ENCODE measurements at regions not wholly inside any gene's neighbourhood (a gene's known extent, or its start where the extent isn't known, plus 50 kb on each side); places are given as distances from the start of the nearest gene placed in this dataset.

- no peak overlapping the region for H3K27ac Mint-ChIP-seq (ENCODE audit: unreplicated experiment)
- peaks cover 4% of the 10 kb centered on the region for H3K4me1 Mint-ChIP-seq (ENCODE audit: low read depth)
- H3K9me3 Mint-ChIP-seq (ENCODE audit: low read depth) = no peaks in the 10 kb centered on the region
- H3K27me3 Mint-ChIP-seq (ENCODE audit: low read depth) = peaks cover 2% of the 10 kb centered on the region
- no peak for TF ChIP-seq CTCF (IDR thresholded peaks at IDR 0.05)
- no peak overlapping the region for H3K4me3 Mint-ChIP-seq (ENCODE audit: unreplicated experiment)
- DNase-seq (ENCODE audit: low spot score) = no peak
- H3K36me3 Mint-ChIP-seq (ENCODE audit: low read depth) = no peaks in the 10 kb centered on the region
Measured at GRCh38 chr13:106700007-106700406, 132.1 kb upstream of the ARGLU1 start.

GRCh38 chr13:106699311-106699710, 131.4 kb upstream of the ARGLU1 start:
- Mint-ChIP-seq H3K4me3 (ENCODE audit: unreplicated experiment) (no peak overlapping the region), H3K27ac (ENCODE audit: unreplicated experiment) (no peak overlapping the region), H3K27me3 (ENCODE audit: low read depth) (peaks cover 2% of the 10 kb centered on the region), H3K9me3 (ENCODE audit: low read depth) (no peaks in the 10 kb centered on the region), H3K36me3 (ENCODE audit: low read depth) (no peaks in the 10 kb centered on the region), H3K4me1 (ENCODE audit: low read depth) (peaks cover 4% of the 10 kb centered on the region)
- TF ChIP-seq CTCF (IDR thresholded peaks at IDR 0.05) = no peak
- no peak for DNase-seq (ENCODE audit: low spot score)

GRCh38 chr13:106696719-106697118, 128.8 kb upstream of the ARGLU1 start:
- Mint-ChIP-seq H3K27me3 (ENCODE audit: low read depth) (no peaks in the 10 kb centered on the region), H3K4me1 (ENCODE audit: low read depth) (peaks cover 4% of the 10 kb centered on the region), H3K4me3 (ENCODE audit: unreplicated experiment) (no peak overlapping the region), H3K9me3 (ENCODE audit: low read depth) (no peaks in the 10 kb centered on the region), H3K36me3 (ENCODE audit: low read depth) (no peaks in the 10 kb centered on the region), H3K27ac (ENCODE audit: unreplicated experiment) (no peak overlapping the region)
- DNase-seq (ENCODE audit: low spot score) = no peak
- no peak for TF ChIP-seq CTCF (IDR thresholded peaks at IDR 0.05)

- Mint-ChIP-seq H3K27me3 (ENCODE audit: low read depth) (no peaks in the 10 kb centered on the region), H3K4me3 (ENCODE audit: unreplicated experiment) (no peak overlapping the region), H3K27ac (ENCODE audit: unreplicated experiment) (no peak overlapping the region), H3K9me3 (ENCODE audit: low read depth) (no peaks in the 10 kb centered on the region), H3K4me1 (ENCODE audit: low read depth) (peaks cover 4% of the 10 kb centered on the region), H3K36me3 (ENCODE audit: low read depth) (no peaks in the 10 kb centered on the region)
- no peak for TF ChIP-seq CTCF (IDR thresholded peaks at IDR 0.05)
- no peak for DNase-seq (ENCODE audit: low spot score)
Measured at GRCh38 chr13:106696140-106696539, 128.2 kb upstream of the ARGLU1 start.

GRCh38 chr13:106695139-106695538, 127.2 kb upstream of the ARGLU1 start:
- TF ChIP-seq CTCF (IDR thresholded peaks at IDR 0.05) = no peak
- no peaks in the 10 kb centered on the region for H3K36me3 Mint-ChIP-seq (ENCODE audit: low read depth)
- no peak overlapping the region for H3K4me3 Mint-ChIP-seq (ENCODE audit: unreplicated experiment)
- H3K27me3 Mint-ChIP-seq (ENCODE audit: low read depth) = no peaks in the 10 kb centered on the region
- no peak for DNase-seq (ENCODE audit: low spot score)
- no peak overlapping the region for H3K27ac Mint-ChIP-seq (ENCODE audit: unreplicated experiment)
- no peaks in the 10 kb centered on the region for H3K9me3 Mint-ChIP-seq (ENCODE audit: low read depth)
- no peaks in the 10 kb centered on the region for H3K4me1 Mint-ChIP-seq (ENCODE audit: low read depth)

Measured in chondrocyte (in vitro differentiated cells).